ENCODE measurements at regions not wholly inside any gene's neighbourhood (a gene's known extent, or its start where the extent isn't known, plus 50 kb on each side); places are given as distances from the start of the nearest gene placed in this dataset.
"Not testable (repeated sequence)": the region's sequence is repeated elsewhere in the genome, so short reads cannot be mapped to it uniquely, and the experiment has no call there.

DNA sequence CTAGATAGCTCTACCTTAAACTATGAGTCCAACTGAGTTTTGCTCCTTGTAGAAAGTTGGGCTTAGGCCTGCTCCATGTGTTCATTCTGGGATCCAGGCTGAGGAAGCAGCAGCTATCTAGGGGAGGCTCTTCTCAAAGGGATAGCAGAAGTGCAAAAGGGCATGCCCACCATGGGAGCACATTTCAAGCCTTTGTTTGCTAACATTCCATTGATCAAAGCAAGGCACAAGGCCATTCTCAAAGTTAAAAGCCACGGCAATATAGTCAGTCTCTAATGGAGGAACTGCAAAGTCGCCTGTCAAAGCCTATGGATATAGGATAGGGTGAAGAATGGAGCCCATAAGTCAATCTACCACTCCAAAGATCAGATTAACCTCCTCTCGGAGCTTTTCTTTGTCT is 488.1 kb upstream of the ARX start:
- DNase-seq: no peak

GRCh38 chrX:25507801-25508200 is 492.0 kb upstream of the ARX start:
- no peak for DNase-seq

DNA sequence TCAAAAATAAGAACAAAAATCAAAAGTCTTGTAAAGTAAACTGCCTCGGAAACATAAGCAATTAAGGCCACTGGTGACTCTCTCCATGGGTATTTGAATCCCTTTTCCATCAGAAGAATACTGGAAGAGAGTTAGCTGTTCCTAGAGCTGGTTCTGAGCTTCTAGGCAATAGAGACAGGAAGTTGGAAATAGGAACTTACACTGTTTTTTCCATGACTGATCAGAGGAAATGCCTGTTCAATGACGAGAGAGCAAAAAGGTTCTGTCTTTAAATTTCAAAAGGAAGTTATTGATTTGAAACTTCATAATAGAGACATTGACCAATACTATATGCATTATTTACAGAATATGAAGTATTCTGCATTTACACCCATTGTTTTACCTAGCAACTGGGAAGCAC is 503.5 kb upstream of the ARX start:
- DNase-seq: no peak

- not testable (repeated sequence) for DNase-seq
Measured at GRCh38 chrX:25522443-25523010, 506.8 kb upstream of the ARX start.

GRCh38 chrX:25523574-25524540 is 508.1 kb upstream of the ARX start:
- peak; percentile 22 for DNase-seq

- no peak for DNase-seq
Measured at GRCh38 chrX:25527156-25527555, 511.4 kb upstream of the ARX start.

DNA sequence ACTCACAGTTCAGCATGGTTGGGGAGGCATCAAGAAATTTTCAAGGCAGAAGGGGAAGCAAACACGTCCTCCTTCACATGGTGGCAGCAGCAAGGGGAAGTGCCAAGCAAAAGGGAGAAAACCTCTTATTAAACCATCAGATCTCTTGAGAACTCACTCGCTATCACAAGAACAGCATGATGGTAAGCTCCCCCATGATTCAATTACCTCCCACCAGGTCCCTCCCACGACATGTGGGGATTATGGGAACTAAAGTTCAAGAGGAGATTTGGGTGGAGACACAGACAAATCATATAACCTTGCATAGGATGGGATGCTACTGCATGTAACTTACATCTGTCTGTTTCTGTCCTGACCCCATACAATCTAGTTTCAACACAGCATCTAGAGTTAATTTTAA is 511.8 kb upstream of the ARX start:
- no peak for DNase-seq

GRCh38 chrX:25531096-25531495 is 515.3 kb upstream of the ARX start:
- no peak for DNase-seq

GRCh38 chrX:25534091-25534490 is 518.3 kb upstream of the ARX start:
- DNase-seq: peak; percentile 21

DNA sequence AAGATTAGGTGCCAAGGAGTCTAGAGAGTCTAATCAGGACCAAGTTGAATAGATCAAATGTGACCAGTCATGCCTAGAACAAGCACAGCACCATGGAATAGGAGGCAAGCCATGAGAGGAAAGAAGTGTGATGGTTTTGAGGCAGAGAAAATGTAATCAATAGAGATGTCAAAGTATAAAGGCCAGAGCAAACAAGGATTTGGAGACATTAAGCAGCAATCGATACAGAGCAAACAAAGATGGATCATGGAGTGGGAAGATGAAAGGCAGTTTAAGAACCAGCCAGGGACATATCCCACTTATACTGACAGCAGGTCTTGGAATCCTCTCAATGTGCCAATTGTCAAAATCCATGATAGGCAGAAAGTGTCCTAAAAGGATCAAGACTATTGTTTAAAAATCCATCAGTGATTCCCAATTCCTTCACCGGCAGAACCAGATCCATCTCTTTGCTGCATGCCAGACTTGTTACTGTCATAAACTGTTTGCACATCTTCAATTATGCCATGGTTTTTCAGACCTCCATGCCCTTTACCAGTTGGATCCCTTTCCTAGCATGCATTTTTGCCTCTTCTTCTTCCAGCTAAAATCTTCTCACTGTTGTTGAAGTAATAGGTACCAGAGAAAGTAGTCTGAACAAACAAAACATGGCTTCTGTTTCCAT is 520.7 kb upstream of the ARX start:
- no peak for DNase-seq

DNA sequence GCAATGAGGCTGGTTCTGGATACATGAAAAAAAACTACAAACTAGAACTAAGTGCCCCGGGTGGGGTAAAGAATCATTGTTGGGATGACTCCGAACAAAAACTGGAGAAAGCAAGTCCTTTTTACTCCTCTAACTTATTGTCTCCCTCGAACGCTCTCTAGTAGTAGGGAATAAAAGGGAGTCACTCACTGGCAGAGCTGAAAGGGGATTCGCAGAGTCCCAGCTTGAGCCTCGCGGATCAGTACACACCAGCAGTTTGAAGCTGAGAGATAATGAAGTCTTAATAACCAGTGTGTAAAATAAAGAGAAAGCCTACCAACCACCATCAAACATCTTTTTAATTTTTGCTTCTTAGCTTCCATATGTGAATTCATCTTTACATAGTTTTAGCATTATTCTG is 521.9 kb upstream of the ARX start:
- DNase-seq: no peak

DNA sequence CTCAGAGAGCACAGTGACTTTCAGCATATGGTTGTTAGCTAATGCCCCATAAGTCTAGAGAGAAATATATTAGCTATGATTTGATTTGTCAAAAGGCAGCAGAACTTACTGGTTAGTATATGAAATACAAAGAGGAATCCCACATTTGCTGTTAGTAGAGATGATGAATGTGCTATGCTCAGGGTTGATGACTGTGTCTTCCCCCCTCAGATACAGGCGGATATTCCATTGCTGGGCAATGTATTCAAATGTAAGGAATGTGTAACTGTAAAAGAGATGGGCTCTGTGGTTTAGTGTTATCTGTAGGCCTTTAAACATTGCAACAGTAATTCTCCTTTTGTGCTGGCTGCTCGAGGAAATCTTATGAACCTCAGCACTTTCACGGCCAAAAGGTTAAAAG is 528.9 kb upstream of the ARX start:
- DNase-seq: no peak

- no peak for DNase-seq
Measured at GRCh38 chrX:25548811-25549210, 533.0 kb upstream of the ARX start.

DNA sequence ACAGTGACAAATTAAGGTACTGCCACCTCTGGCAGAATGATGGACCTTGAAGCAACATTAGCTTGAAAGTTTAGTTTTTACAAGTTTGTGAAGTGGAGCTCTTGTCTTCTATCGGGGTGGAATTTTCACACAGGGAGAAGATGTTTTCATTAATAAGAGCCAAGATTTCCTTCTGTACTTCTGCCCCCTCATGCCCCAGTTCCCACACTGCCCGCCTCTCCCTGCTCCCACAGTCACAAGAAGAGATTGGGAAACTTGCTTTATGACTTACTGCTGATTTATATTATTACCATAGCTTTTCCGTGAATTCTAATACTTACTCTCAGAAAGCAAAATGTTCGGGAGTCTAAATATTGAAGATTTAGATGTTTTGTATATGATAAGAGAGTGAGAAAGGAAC is 539.8 kb upstream of the ARX start:
- DNase-seq: no peak

GRCh38 chrX:25558137-25558536 is 542.4 kb upstream of the ARX start:
- DNase-seq: no peak

DNA sequence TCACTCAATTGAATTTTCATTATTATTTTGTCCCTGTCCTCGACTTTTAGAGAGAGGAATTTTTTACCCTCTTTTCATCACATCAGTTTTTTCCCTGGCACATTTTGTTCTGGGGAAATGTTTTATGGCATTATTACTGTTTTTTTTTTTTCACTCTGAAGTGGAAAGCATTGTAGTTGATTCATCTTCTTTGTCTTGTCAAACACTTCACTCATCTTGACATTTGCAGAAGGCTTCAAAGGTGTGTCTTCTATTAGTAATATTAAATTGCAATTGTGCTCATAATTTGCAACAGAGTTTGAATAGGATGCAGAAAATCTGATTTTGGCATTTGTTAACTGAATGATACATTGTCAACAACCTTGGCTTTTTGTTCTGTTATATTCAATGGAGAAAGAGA is 545.4 kb upstream of the ARX start:
- no peak for DNase-seq

GRCh38 chrX:25573631-25574030 is 557.9 kb upstream of the ARX start:
- DNase-seq: no peak

- no peak for DNase-seq
Measured at GRCh38 chrX:25596921-25597320, 541.2 kb upstream of the MAGEB18 start.

DNA sequence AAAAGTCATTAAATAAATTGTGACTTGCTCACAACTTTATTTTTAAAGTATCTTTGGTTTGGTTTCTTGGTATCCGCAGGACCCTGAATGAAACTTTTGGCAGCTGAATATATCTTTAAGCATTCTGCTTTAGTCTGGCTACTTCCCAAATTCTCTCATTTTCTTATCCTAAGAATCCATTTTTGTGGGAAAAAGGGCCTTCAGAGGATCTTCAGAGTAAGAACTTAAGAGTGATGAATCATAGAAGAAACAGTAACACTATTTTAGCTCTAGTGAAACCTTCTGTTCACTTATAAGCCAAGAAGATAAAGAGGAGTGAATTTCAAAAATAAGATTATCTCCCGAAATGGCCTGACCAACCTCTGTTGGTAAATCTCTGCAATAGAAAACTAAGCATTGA is 540.6 kb upstream of the MAGEB18 start:
- no peak for DNase-seq

- DNase-seq: no peak
Measured at GRCh38 chrX:25599061-25599460, 539.1 kb upstream of the MAGEB18 start.

DNA sequence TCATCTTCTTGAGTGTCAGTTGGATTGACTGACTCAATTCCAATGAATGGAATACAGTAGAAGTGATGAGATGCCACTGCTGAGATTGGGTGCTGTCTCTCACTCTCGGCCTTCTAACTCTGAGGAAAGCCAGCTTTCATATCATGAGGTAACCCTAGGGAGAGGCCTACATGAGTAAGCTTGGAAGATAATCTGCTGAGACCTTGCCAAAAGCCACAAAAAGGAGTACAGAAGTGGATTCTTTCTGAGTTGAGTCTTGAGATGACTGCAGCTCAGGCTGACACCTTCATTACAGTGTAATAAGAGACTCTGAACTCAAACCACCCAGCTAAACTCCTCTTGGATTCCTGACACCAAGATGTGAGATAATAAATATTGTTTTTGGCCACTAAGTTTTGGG is 537.4 kb upstream of the MAGEB18 start:
- no peak for DNase-seq

- no peak for DNase-seq
Measured at GRCh38 chrX:25601323-25601722, 536.8 kb upstream of the MAGEB18 start.

- no peak for DNase-seq
Measured at GRCh38 chrX:25618248-25618647, 519.9 kb upstream of the MAGEB18 start.

DNA sequence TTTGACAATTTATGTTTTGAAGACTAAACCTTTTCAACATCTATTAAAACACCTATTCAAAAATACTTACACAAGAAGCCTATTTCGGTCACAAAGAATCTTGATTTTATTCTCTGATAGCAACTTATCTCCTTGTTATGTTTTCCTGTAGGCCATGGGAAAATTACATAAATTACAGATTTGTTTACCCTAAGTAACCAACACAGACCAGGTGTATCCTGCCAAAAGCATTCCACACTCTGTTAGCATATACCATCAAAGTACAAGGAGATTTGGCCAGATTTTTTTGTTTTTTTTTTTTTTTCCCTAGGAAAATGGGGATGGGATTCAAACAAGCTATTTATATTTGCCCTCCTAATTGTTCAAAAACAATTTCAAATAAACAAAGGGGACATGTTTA is 497.9 kb upstream of the MAGEB18 start:
- DNase-seq: no peak

All from kidney glomerular epithelial cell (primary cell).